Gastrocnemius medialis (tissue), 4 donors: ENCODE measurements at regions not wholly inside any gene's neighbourhood (a gene's known extent, or its start where the extent isn't known, plus 50 kb on each side); places are given as distances from the start of the nearest gene placed in this dataset.

Source experiments
- ATAC-seq, 2 donors: fragments of 150-250 bp; one replicate each; pipeline ENCODE4 v1.9.1; 2016
- DNase-seq, 2 donors: peaks; one replicate each; pipeline ENCODE4 v3.0.0-alpha.2; 2019
- H3K27ac ChIP-seq, 4 donors: fragments of 200-600 bp; sonication (generic); 1 replicate in 1 of 4; 2 replicates in 3 of 4; pipeline ENCODE4 v1.5.1; 2016 to 2018; ENCODE audit warnings: mild to moderate bottlenecking in 2 of 4, moderate library complexity in 1 of 4
- H3K27me3 ChIP-seq, 3 donors: fragments of 200-600 bp; sonication (generic) in 2 of 3; 1 replicate in 1 of 3; 2 replicates in 2 of 3; pipeline versions ENCODE4 v1.5.1 to v1.6.0; 2016 to 2019; ENCODE audit warnings: mild to moderate bottlenecking in 1 of 3, moderate library complexity in 1 of 3
- H3K36me3 ChIP-seq, 2 donors: fragments of 200-600 bp; sonication (generic) in 1 of 2; one replicate each; pipeline ENCODE4 v1.5.1; 2017 to 2018
- H3K4me1 ChIP-seq, 2 donors: fragments of 200-600 bp; sonication (generic) in 1 of 2; one replicate each; pipeline ENCODE4 v1.5.1; 2016 to 2017; ENCODE audit warnings: mild to moderate bottlenecking in 2 of 2
- H3K4me3 ChIP-seq, 4 donors: fragments of 200-600 bp; sonication (generic) in 3 of 4; 1 replicate in 1 of 4; 2 replicates in 3 of 4; pipeline ENCODE4 v1.5.1; 2016 to 2019; ENCODE audit warnings: mild to moderate bottlenecking in 2 of 4
- H3K9me3 ChIP-seq, 3 donors: fragments of 200-600 bp; sonication (generic) in 2 of 3; 1 replicate in 1 of 3; 2 replicates in 2 of 3; pipeline ENCODE4 v1.5.1; 2016 to 2019
- CTCF ChIP-seq, 5 experiments: fragments of 450-650 bp in 3 of 5; fragments of 200-600 bp in 2 of 5; sonication (generic) in 2 of 5; IDR thresholded peaks in 4 of 5; conservative IDR thresholded peaks in 1 of 5; 1 replicate in 4 of 5; 2 replicates in 1 of 5; pipeline ENCODE4 v1.5.1; 2016 to 2019; ENCODE audit warnings: antibody characterized with exemption in 5 of 5, mild to moderate bottlenecking in 3 of 5, moderate library complexity in 3 of 5
- POLR2A ChIP-seq, 2 donors: fragments of 450-650 bp; IDR thresholded peaks; one replicate each; pipeline ENCODE4 v1.6.1; 2017; ENCODE audit warnings: antibody characterized with exemption in 2 of 2, mild to moderate bottlenecking in 2 of 2, moderate library complexity in 2 of 2
- in situ Hi-C, 4 donors: fragments of 200-750 bp; cut with MboI; loops; one replicate each; pipeline versions ENCODE4 v1.15.0 to v1.8.0; 2017; ENCODE audit warnings: low sequenced_read_pairs in 4 of 4
- intact Hi-C: fragments of 100-400 bp; cut with DNase I; formaldehyde crosslinking; loops from one replicate; pipeline ENCODE4 v1.15.1; 2023; ENCODE audit warnings: low total_unique reads

- Histone ChIP-seq H3K4me3 (no peak overlapping the region), H3K9me3 (no peaks in the 10 kb centered on the region), H3K36me3 (no peaks in the 10 kb centered on the region), H3K27ac (no peak overlapping the region), H3K4me1 (no peaks in the 10 kb centered on the region), H3K27me3 (no peaks in the 10 kb centered on the region)
- in situ Hi-C loops (no loop called here), intact Hi-C loops (no loop called here)
- TF ChIP-seq CTCF (IDR thresholded peaks at IDR 0.05 in 4 of 5, conservative IDR thresholded peaks at IDR 0.05 in 1 of 5) = no peak
- TF ChIP-seq POLR2A (IDR thresholded peaks at IDR 0.05) = no peak
- DNase-seq = no peak
- ATAC-seq = no peak
These were observed 189.4 kb upstream of the KCTD3 start for GRCh38 chr1:215377746-215378145.

DNA sequence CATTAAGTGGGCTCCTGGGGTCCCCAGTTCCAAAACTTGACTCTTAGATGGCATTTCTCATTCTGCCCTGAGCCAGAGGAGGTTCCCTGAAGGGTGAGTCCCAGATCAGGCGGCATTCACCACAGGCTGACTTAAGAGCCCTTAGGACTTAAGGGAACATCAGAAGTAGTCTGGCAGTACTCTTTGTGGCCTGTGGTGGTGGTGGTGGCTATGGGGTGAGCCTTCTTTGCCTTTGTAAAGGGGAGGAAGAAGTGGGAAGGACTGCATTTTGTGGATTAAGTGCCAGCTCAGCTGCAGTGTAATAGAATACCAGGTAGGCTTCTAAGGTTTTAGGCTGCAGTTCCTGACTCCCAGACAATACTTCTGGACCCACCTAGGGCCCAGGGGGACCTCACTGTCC lies 186.5 kb upstream of the KCTD3 start:
- no peaks in the 10 kb centered on the region for H3K27me3 ChIP-seq
- no peak overlapping the region for H3K4me3 ChIP-seq
- no peaks in the 10 kb centered on the region for H3K36me3 ChIP-seq
- intact Hi-C loops (no loop called here), in situ Hi-C loops (no loop called here)
- no peak for DNase-seq
- no peak overlapping the region for H3K27ac ChIP-seq
- no peak for ATAC-seq
- TF ChIP-seq CTCF (IDR thresholded peaks at IDR 0.05 in 4 of 5, conservative IDR thresholded peaks at IDR 0.05 in 1 of 5) (no peak), POLR2A (IDR thresholded peaks at IDR 0.05) (no peak)
- no peaks in the 10 kb centered on the region for H3K4me1 ChIP-seq
- no peaks in the 10 kb centered on the region for H3K9me3 ChIP-seq

- Histone ChIP-seq H3K27ac (no peak overlapping the region), H3K4me3 (no peak overlapping the region), H3K36me3 (no peaks in the 10 kb centered on the region), H3K4me1 (no peaks in the 10 kb centered on the region), H3K27me3 (no peaks in the 10 kb centered on the region), H3K9me3 (no peaks in the 10 kb centered on the region)
- TF ChIP-seq POLR2A (IDR thresholded peaks at IDR 0.05) (no peak), CTCF (IDR thresholded peaks at IDR 0.05 in 4 of 5, conservative IDR thresholded peaks at IDR 0.05 in 1 of 5) (no peak)
- intact Hi-C loops (no loop called here), in situ Hi-C loops (no loop called here)
- DNase-seq = no peak
- no peak for ATAC-seq
These were observed 173.6 kb upstream of the KCTD3 start for GRCh38 chr1:215393476-215393875.

- Histone ChIP-seq H3K27me3 (no peaks in the 10 kb centered on the region), H3K4me1 (no peaks in the 10 kb centered on the region), H3K9me3 (no peaks in the 10 kb centered on the region), H3K27ac (no peak overlapping the region), H3K36me3 (no peaks in the 10 kb centered on the region), H3K4me3 (no peak overlapping the region)
- in situ Hi-C loops = no loop called here
- intact Hi-C loops = no loop called here
- TF ChIP-seq CTCF (IDR thresholded peaks at IDR 0.05 in 4 of 5, conservative IDR thresholded peaks at IDR 0.05 in 1 of 5) (no peak), POLR2A (IDR thresholded peaks at IDR 0.05) (no peak)
- ATAC-seq (no peak), DNase-seq (no peak)
These were observed 172.8 kb upstream of the KCTD3 start for GRCh38 chr1:215394084-215394991.
